ENCODE measurements at regions not wholly inside any gene's neighbourhood (a gene's known extent, or its start where the extent isn't known, plus 50 kb on each side); places are given as distances from the start of the nearest gene placed in this dataset.

DNA sequence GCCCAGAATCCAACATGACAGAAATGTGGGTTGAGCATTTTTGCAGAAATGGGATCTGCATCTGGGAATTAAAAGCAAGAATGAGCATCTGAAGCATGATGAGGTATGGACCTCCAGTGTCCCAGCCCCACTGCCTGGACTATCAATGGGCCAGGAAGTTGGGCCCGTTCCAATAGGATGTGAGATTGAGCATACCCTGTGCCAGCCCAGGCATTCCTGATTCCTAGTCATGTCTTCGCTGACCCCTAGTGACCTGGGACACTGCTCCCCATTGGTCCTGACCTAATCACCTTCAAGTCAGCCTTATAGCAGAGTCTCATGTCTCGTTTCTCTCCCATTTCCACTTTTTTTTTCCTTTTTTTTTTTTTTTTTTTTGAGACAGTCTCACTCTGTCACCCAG is 197.4 kb upstream of the IRX2 start:
- Histone ChIP-seq H3K9me2 (ENCODE audit: insufficient read depth) (no peaks in the 10 kb centered on the region), H3K79me2 (ENCODE audit: insufficient read depth, low read length) (no peaks in the 10 kb centered on the region), H3K9me3 (ENCODE audit: control insufficient read depth in 1 of 2, insufficient read depth in 1 of 2, low read depth in 1 of 2, low read length in 2 of 2) (peaks cover 17 to 30% of the 10 kb centered on the region in 2 experiments; a peak in 2 of 4 replicates), H4K20me1 (ENCODE audit: insufficient read depth) (no peaks in the 10 kb centered on the region), H3K36me3 (ENCODE audit: control insufficient read depth in 1 of 2, insufficient read depth in 2 of 2, low read length in 2 of 2) (no peaks in the 10 kb centered on the region), H3K4me1 (ENCODE audit: control insufficient read depth in 1 of 2, insufficient read depth in 2 of 2, low read length in 2 of 2) (no peaks in the 10 kb centered on the region), H3K27ac (ENCODE audit: low read depth, low read length) (no peak overlapping the region), H3K9ac (ENCODE audit: low read length) (no peak overlapping the region), H3K27me3 (ENCODE audit: insufficient read depth, low read length) (no peaks in the 10 kb centered on the region), H2AFZ (ENCODE audit: low read depth, low read length, poor library complexity, severe bottlenecking) (no peak overlapping the region), H3K4me3 (replicated peaks in 1 of 2; ENCODE audit: low read depth in 1 of 2, low read length in 2 of 2) (no peak overlapping the region), H3K4me2 (ENCODE audit: low read length) (no peak overlapping the region)
- no TSS peak for BruUV-seq (replicated peaks)
- DNase-seq (ENCODE audit: low read depth, low spot score) (no peak), ATAC-seq (no peak)
- TF ChIP-seq RAD21 (IDR thresholded peaks at IDR 0.05; ENCODE audit: low read depth) (no peak), ELF1 (IDR thresholded peaks at IDR 0.05; ENCODE audit: borderline replicate concordance, low read depth) (no peak), EZH2 (IDR thresholded peaks at IDR 0.05) (no peak), SIN3A (IDR thresholded peaks at IDR 0.05; ENCODE audit: low read depth) (no peak), CBX3 (IDR thresholded peaks at IDR 0.05; ENCODE audit: low read depth) (no peak), CEBPB (IDR thresholded peaks at IDR 0.05; ENCODE audit: low read depth) (no peak), MAX (IDR thresholded peaks at IDR 0.05) (no peak), SRF (IDR thresholded peaks at IDR 0.05; ENCODE audit: low read depth) (no peak), JUND (IDR thresholded peaks at IDR 0.05) (no peak), YY1 (IDR thresholded peaks at IDR 0.05; ENCODE audit: extremely low read depth, insufficient replicate concordance, low read depth, low read length) (no peak), EZH2phosphoT487 (IDR thresholded peaks at IDR 0.05; ENCODE audit: borderline replicate concordance) (no peak), ZNF274 (IDR thresholded peaks at IDR 0.05; ENCODE audit: low read depth, low read length) (no peak)
- TF ChIP-seq, protein P1, sequence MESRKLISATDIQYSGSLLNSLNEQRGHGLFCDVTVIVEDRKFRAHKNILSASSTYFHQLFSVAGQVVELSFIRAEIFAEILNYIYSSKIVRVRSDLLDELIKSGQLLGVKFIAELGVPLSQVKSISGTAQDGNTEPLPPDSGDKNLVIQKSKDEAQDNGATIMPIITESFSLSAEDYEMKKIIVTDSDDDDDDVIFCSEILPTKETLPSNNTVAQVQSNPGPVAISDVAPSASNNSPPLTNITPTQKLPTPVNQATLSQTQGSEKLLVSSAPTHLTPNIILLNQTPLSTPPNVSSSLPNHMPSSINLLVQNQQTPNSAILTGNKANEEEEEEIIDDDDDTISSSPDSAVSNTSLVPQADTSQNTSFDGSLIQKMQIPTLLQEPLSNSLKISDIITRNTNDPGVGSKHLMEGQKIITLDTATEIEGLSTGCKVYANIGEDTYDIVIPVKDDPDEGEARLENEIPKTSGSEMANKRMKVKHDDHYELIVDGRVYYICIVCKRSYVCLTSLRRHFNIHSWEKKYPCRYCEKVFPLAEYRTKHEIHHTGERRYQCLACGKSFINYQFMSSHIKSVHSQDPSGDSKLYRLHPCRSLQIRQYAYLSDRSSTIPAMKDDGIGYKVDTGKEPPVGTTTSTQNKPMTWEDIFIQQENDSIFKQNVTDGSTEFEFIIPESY (IDR thresholded peaks at IDR 0.05; ENCODE audit: extremely low read depth, insufficient replicate concordance, low read length): no peak
- CTCF ChIA-PET: no interaction called here
- intact Hi-C loops (cut with micrococcal nuclease): no loop called here
- RAD21 ChIA-PET (ENCODE audit: low non-redundant PET in 1 of 2, low total read pairs in 2 of 2, uncharacterized antibody in 2 of 2, unreplicated experiment in 2 of 2): no interaction called here
- POLR2A ChIA-PET: no interaction called here
